Fibroblast of peridontal ligament (primary cell): ENCODE measurements at regions not wholly inside any gene's neighbourhood (a gene's known extent, or its start where the extent isn't known, plus 50 kb on each side); places are given as distances from the start of the nearest gene placed in this dataset.
"Not testable (repeated sequence)": the region's sequence is repeated elsewhere in the genome, so short reads cannot be mapped to it uniquely, and the experiment has no call there.

ENCODE experiments used
- DNase-seq: peaks from one replicate; pipeline ENCODE4 v3.0.0-alpha.2; 2010; ENCODE audit errors: extremely low read depth

- DNase-seq, result no peak
Observed at GRCh38 chr17:22496450-22496849, 804.1 kb downstream of the KCNJ18 start.

GRCh38 chr17:22503322-22503899 lies 811.1 kb downstream of the KCNJ18 start:
- no peak for DNase-seq

GRCh38 chr17:22505660-22506059 lies 813.3 kb downstream of the KCNJ18 start:
- DNase-seq, result no peak

GRCh38 chr17:22506231-22506630 lies 813.9 kb downstream of the KCNJ18 start:
- no peak for DNase-seq

GRCh38 chr17:22506861-22507260 lies 814.5 kb downstream of the KCNJ18 start:
- DNase-seq, result no peak

- no peak for DNase-seq
Observed at GRCh38 chr17:22507823-22508222, 815.5 kb downstream of the KCNJ18 start.

GRCh38 chr17:22510504-22510903 lies 818.2 kb downstream of the KCNJ18 start:
- no peak for DNase-seq

GRCh38 chr17:22511431-22511830 lies 819.1 kb downstream of the KCNJ18 start:
- no peak for DNase-seq

- no peak for DNase-seq
Observed at GRCh38 chr17:22512057-22512456, 819.7 kb downstream of the KCNJ18 start.

- no peak for DNase-seq
Observed at GRCh38 chr17:22512506-22512905, 820.2 kb downstream of the KCNJ18 start.

GRCh38 chr17:22512997-22513538 lies 820.7 kb downstream of the KCNJ18 start:
- DNase-seq, result no peak

- DNase-seq, result no peak
Observed at GRCh38 chr17:22514315-22514714, 822.0 kb downstream of the KCNJ18 start.

GRCh38 chr17:22514767-22515320 lies 822.5 kb downstream of the KCNJ18 start:
- no peak for DNase-seq

- DNase-seq, result no peak
Observed at GRCh38 chr17:22515599-22515998, 823.3 kb downstream of the KCNJ18 start.

- DNase-seq, result no peak
Observed at GRCh38 chr17:22516861-22517636, 824.7 kb downstream of the KCNJ18 start.

GRCh38 chr17:22517716-22518115 lies 825.4 kb downstream of the KCNJ18 start:
- DNase-seq, result no peak

GRCh38 chr17:22518185-22518584 lies 825.9 kb downstream of the KCNJ18 start:
- DNase-seq, result no peak

GRCh38 chr17:22548873-22549272 lies 856.5 kb downstream of the KCNJ18 start:
- not testable (repeated sequence) for DNase-seq

- DNase-seq, result not testable (repeated sequence)
Observed at GRCh38 chr17:22551695-22552415, 859.5 kb downstream of the KCNJ18 start.

- no peak for DNase-seq
Observed at GRCh38 chr17:22569459-22570143, 877.3 kb downstream of the KCNJ18 start.

- no peak for DNase-seq
Observed at GRCh38 chr17:22570144-22570845, 878.0 kb downstream of the KCNJ18 start.
